HG03378 (cell line): ENCODE measurements at regions not wholly inside any gene's neighbourhood (a gene's known extent, or its start where the extent isn't known, plus 50 kb on each side); places are given as distances from the start of the nearest gene placed in this dataset.

Experiments used
- ATAC-seq: cut with Tn5 transposase; IDR thresholded peaks from one replicate; pipeline ENCODE4 v1.9.1; 2021; ENCODE audit warnings: mild to moderate bottlenecking, moderate library complexity; ENCODE audit not compliant: unreplicated experiment

DNA sequence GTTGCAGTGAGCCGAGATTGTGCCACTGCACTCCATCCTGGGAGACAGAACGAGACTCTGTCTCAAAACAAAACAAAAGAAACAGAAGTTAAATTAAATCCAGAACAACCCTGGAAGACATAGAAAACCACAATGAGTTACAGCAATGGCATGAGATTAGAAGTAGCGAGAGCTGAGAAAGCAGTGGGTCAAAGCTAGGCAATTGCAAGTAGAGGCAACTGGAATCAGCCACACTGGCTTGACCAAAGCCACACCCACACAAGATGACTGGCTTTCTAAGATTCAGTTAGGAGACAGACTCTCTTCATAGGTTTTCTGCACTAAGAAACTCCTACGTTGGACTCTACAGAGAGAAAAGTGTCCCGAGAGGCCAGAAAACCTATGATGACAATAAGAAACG, 443.0 kb downstream of the GPM6A start:
- no peak for ATAC-seq

- no peak for ATAC-seq
Measured at GRCh38 chr4:175371091-175371490, 441.0 kb downstream of the GPM6A start.

DNA sequence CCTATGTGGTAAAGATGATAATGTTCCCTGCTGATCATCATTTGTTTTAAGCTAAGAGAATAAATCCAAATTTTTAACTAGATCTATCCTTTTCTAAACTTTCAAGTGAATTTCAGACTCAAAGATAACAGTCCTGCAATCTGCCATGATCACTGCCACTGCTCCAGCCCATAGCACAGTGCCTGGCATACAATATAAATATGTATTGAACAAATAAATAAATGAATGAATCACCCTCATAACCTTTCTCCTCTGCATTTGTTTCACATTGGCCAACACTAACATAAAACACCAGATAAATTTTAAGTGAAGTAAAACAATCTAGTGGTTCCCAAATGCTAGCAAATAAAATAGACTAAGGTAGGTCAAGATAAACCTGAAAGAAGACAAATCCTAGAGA, 439.0 kb downstream of the GPM6A start:
- no peak for ATAC-seq

GRCh38 chr4:175374459-175374858, 437.6 kb downstream of the GPM6A start:
- no peak for ATAC-seq

- ATAC-seq, result no peak
Measured at GRCh38 chr4:175376287-175376977, 435.6 kb downstream of the GPM6A start.

- ATAC-seq, result no peak
Measured at GRCh38 chr4:175377203-175377602, 434.9 kb downstream of the GPM6A start.

- no peak for ATAC-seq
Measured at GRCh38 chr4:175378372-175378771, 433.7 kb downstream of the GPM6A start.

- no peak for ATAC-seq
Measured at GRCh38 chr4:175380841-175381240, 431.2 kb downstream of the GPM6A start.

GRCh38 chr4:175385797-175386196, 426.3 kb downstream of the GPM6A start:
- ATAC-seq, result no peak

DNA sequence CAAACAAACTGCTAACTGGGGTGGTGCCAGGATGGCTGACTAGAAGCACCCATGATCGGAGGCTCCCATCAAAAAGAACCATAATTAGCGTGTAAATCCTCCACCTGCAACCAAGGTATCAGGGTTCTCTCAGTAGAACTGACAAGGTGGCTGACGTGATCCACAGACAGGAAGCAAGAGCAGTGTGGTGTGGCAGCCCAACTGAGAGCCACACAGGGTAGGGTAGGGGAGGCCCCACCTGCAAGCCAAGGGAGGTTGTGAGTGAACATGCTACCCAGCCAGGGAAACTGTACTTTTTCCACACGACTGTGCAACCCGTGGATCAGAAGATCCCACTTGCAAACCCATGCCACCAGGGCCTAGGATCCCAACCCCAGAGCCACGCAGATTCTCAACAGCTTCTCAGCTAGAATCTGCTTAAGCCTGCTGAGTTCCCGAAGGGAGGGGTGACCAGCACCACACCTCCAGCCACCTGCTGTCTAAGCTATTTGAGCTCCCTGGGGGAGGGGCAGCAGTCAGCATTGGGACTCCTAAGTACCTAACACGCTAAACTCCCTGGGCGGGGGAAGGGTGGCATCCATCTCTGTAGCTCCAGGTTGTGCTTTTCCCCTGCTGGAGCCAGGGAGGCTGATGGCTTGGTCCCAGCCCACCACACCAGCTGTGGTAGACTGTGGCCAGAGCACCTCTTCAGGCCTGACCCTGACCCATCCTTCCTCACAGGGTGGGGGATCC, 425.1 kb downstream of the GPM6A start:
- no peak for ATAC-seq

- no peak for ATAC-seq
Measured at GRCh38 chr4:175394208-175394607, 417.9 kb downstream of the GPM6A start.

- no peak for ATAC-seq
Measured at GRCh38 chr4:175405961-175406360, 406.1 kb downstream of the GPM6A start.

DNA sequence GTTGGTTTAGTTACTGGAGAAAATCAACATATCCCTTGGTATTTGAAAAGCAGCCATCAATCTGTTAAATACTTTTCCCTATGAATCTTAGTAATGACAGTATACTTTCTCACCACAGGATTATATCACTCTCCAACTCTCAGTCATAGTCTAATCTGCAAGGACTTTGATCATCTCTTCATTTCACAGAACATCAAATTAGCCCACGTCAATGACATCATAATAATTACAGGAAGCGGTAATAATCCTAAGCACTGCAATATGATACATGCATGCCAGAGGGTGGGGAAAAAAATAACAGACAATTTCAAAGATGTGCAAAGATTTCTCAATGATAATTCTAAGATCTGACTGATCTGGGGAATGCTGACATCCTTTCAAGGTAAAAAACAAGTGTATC, 404.1 kb downstream of the GPM6A start:
- ATAC-seq, result no peak

GRCh38 chr4:175411251-175411650, 400.8 kb downstream of the GPM6A start:
- no peak for ATAC-seq

GRCh38 chr4:175412161-175412560, 399.9 kb downstream of the GPM6A start:
- ATAC-seq, result no peak

DNA sequence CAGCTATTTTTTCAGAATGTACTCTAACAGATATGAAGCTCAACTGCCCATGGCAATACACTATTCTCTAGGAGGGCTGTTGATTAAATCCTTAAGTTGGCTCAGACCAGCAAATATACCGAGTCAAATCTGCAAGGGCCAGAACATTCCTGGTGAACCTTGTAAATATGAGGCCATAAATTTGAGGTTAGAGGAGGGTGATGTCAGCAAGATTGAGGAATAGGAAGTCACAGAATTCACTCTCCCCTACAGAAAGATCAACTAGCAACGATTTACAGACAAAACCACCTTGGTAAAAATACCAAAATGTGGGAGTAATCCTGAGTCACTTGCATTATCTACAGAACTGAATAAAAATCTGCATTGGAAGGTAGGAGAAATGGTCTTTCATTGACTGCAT, 399.3 kb downstream of the GPM6A start:
- no peak for ATAC-seq

DNA sequence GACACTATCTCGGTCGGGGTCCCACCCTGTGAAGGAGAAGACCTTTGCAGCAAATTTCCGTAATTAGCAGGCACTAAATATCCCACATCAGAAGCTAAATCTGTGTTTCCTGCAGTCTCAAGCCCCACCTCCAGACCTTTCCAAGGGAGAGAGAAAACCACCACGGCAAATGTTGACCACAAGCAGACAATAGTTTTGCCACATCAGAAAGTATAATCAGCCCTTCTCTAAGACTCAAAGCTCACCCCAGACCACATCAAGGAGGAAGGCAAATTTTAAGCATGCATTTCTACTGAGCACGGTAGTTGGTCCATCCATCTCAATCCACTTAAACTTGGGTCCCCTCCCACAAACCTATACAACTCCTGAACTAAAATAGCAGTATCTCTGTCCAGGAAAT, 398.5 kb downstream of the GPM6A start:
- ATAC-seq, result no peak

DNA sequence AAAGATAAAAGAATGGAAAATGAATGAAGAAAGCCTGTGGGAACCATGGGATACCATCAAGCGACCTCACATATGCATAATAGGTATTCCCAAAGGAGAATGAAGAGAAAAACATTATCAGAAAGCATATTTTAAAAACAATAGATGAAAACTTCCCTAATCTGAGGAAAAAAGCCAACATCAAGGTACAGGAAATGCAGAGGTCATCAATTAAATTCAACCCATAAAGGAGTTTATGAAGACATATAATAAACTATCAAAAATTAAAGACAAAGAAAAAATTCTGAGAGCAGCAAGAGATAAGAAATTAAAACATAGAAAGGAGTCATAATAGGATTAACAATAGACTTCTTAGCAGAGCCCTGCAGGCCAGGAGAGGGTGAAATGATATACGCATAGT, 397.5 kb downstream of the GPM6A start:
- ATAC-seq, result no peak

DNA sequence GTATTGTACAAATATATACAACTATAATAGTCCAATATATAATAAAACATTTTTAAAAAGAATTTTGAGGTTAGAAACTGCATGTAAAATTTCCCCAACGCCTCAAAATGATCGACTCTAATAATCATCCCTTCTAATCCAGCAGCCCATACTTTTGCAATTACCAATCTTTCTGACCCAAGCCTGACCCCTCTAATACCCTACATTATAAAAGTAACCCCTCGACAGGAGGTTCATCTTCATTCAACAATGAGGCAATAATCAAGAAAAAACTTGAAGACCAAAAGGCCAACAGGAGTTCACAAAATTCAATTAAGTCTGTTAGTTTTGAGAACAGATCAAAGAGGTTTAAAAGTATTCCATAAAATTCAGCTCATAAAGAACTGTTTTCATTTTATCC, 393.5 kb downstream of the GPM6A start:
- no peak for ATAC-seq

- ATAC-seq, result no peak
Measured at GRCh38 chr4:175419236-175419718, 392.8 kb downstream of the GPM6A start.

GRCh38 chr4:175421506-175421905, 390.6 kb downstream of the GPM6A start:
- ATAC-seq, result no peak

DNA sequence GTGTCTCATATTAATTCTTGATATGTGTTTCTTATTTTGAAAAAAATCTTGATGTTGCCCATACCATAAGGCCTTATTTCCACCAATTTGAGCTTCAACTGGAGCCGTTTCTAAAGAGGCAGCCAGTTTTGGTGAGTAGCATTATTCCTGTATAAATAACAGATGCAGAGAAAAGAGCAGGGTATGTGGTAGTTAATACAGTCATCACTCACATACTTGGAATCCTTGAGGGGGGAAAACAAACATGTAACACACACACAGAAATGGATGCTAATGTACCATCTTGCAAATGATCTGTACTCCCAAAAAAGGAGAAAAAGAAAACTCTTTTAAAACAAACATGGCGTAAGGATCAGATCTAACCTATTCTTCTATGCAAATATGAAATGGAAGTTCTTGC, 389.7 kb downstream of the GPM6A start:
- ATAC-seq, result no peak
